OCI-LY1 (cell line): ENCODE measurements at regions not wholly inside any gene's neighbourhood (a gene's known extent, or its start where the extent isn't known, plus 50 kb on each side); places are given as distances from the start of the nearest gene placed in this dataset.

ENCODE experiments used
- CTCF ChIP-seq: fragments of 200-600 bp; sonication (generic), shearing (Covaris generic); IDR thresholded peaks from 2 replicates; pipeline ENCODE4 v1.5.1; 2017; ENCODE audit warnings: mild to moderate bottlenecking, antibody characterized with exemption, low read length, moderate library complexity, mixed read lengths
- EZH2 ChIP-seq: fragments of 200-600 bp; sonication (generic), shearing (Covaris generic); IDR thresholded peaks from 2 replicates; pipeline ENCODE4 v1.8.0; 2017; ENCODE audit warnings: borderline replicate concordance, mixed run types, mild to moderate bottlenecking, antibody characterized with exemption, low read length, moderate library complexity, mixed read lengths

DNA sequence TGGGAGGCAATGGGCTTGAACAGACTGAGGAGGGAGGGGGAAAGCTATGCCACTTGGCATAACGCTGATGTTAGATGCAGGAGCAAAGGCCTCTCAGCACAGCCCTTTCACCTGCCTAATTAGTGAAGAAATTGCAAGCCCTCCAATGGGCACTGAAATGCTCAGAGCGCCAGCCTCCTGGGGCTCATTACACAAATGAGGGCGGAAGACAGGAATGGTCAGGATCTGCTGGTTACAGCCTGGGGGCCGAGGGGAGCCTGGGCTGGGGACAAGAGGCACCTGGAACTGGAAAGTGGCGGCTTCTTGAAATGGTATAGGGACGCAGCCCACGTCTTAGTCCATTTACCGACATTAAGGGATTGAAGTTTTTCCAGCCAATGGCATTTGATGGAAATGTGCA is 50.2 kb upstream of the PLET1 start:
- no peak for TF ChIP-seq CTCF
- no peak for TF ChIP-seq EZH2
